Astrocyte of the spinal cord (primary cell): ENCODE measurements at regions not wholly inside any gene's neighbourhood (a gene's known extent, or its start where the extent isn't known, plus 50 kb on each side); places are given as distances from the start of the nearest gene placed in this dataset.

Source experiments
- DNase-seq: peaks from one replicate; pipeline ENCODE4 v3.0.0; 2011; ENCODE audit warnings: low read depth, low spot score
- H3K4me3 ChIP-seq: 2 replicates; pipeline ENCODE4 v1.5.1; 2011; ENCODE audit warnings: low read depth, mild to moderate bottlenecking, low read length, moderate library complexity
- CTCF ChIP-seq: IDR thresholded peaks from 2 replicates; pipeline ENCODE4 v1.5.1; 2012; ENCODE audit warnings: low read depth, mild to moderate bottlenecking, low read length, inconsistent platforms
- in situ Hi-C: cut with HindIII; loops from 2 replicates; pipeline ENCODE4 v1.10.0; 2017; ENCODE audit warnings: low sequenced_read_pairs

DNA sequence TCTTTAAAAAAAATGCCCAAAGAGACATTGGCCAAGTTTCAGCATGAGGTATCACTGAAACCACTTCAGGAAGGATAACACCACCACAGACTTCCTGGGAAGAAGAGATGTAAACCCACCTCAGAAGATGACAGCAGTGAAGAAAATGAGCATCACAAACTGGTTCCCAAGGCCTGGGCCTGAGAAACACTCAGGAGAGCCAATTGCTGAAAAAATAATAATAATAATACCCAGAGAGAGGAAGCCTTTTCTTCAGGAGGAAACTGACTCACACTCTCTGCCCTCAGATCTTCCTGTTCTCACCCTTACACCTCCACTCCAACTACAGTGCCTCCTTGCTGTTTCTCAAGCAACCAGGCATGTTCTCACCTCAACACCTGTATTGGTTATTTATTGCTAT, 68.1 kb upstream of the MAFB start:
- in situ Hi-C loops, result no loop called here
- DNase-seq, result no peak
- H3K4me3 ChIP-seq, result no peak overlapping the region
- no peak for TF ChIP-seq CTCF

DNA sequence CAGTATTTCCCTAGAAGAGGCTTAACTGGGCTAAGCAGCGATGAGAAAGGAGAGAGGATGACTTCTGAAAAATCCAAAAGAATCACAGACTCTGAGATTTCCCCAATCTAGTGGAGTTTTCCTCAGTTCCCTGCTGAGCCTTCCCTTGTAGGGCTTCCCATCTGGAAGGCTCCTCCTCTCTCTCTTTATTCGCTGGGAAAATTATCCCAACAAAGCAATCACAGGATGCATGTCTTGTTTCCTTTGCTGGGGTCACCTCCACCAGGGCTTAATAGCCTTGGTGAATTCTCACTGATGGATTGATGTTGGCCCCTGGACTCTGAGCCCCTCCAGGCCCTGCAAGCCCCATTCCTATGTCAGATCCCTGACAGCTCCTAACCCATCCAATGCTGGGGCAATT, 69.8 kb upstream of the MAFB start:
- H3K4me3 ChIP-seq, result no peak overlapping the region
- DNase-seq, result no peak
- in situ Hi-C loops, result no loop called here
- TF ChIP-seq CTCF, result no peak

- in situ Hi-C loops, result no loop called here
- TF ChIP-seq CTCF, result no peak
- H3K4me3 ChIP-seq, result no peak overlapping the region
- no peak for DNase-seq
Measured at GRCh38 chr20:40760399-40760798, 71.4 kb upstream of the MAFB start.

DNA sequence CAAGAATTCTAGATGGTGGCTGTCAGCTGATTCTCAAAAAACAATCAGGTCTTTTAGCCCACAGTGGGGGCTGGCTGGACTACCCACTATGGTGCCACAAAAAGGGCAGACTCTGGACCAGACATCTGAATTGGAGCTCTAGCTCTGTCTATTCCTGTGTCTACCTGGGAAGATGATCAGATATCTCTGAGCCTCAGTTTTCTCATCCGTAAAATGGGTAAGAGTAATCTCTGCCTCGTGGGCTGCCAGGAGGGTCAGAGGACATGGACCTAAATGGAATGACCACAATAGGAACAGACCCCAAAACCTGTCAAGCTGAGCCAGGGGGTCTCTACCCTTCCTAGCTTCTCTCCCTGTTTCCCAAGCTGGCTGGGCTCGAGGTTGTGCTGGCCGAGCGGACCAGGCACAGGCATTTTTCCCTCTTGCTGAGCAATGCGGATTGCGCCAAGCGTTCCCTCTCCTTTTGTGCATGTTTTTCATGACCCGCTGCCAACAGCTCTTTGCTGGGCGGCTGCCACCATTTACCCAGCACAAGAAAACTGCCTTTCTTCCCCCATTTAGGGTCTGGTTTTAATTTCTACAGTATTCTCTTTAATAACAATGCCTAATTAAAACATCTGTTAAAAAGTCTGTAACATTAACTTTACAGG, 74.7 kb upstream of the MAFB start:
- in situ Hi-C loops, result no loop called here
- TF ChIP-seq CTCF, result no peak
- peak; percentile 15 for DNase-seq
- no peak overlapping the region for H3K4me3 ChIP-seq

DNA sequence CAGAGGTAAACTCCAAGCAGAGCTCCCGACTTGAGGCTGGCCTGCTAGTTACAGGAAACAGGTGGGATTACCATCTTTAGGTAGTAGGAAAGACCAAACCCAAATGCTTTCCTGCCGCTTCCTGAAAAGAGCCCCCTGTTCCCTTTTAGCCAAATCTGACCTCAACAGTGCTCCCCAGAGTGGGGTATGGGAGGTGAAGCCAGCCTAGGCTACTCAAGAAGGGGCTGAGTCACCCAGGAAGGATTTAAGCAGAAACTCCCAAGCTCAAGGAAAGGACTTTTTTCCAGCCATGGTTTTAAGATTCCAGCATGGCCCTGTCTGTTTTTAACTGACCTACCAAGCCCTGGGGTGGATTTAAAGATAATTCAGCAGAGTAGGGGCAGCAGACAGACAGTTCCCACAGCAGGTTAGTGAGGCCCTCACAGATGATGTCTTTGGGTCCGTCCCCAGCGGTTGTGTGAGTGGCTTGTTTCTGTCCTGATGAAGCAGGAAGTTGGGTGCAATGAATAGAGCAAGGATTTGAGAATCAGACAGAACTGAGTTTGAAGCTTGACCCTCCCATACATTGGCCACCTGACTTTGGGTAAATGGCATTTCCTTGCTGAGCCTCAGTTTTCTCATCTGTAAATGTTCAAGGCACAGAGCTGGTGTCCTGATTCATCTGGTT, 76.9 kb upstream of the MAFB start:
- no peak for TF ChIP-seq CTCF
- H3K4me3 ChIP-seq, result no peak overlapping the region
- in situ Hi-C loops, result no loop called here
- no peak for DNase-seq

DNA sequence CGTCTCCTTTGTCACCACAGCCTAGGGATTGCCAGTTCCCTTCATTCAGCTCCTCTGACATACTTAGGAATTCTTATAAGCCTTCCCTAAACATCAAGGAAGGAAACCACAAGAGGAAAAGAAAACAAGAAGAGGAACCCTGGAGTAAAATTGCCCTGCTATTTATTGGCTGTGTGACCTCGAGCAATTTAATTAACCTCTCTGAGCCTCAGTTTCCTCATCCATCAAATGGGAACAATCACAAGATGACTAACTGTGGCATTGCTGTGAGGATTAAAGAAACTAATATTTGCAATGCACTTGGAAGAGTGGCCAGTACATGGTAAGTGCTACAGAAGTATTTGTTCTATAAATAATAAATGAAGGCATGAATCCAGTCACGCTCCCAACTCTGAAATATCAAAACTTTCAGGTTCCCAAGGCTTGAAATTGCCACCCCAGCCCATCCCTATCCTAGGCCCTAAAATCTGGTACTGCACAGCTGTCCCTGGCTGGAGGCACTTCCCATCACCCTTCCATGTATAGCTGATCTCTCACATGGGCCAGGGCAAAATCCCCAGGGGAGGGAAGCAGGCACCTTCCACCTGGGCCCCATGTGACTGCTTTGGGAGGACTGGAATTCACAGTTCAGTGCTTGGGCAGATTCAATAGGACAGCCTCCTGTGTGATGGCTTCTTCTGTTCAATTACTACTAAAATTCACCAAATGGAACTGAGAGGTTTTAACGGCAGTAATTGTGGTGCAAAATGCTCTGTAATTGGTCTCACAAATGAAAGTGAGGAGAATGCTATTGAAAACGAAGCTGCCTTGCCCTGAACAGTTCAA, 78.0 kb upstream of the MAFB start:
- no peak for TF ChIP-seq CTCF
- DNase-seq, result no peak
- in situ Hi-C loops, result no loop called here
- no peak overlapping the region for H3K4me3 ChIP-seq
